ENCODE measurements at regions not wholly inside any gene's neighbourhood (a gene's known extent, or its start where the extent isn't known, plus 50 kb on each side); places are given as distances from the start of the nearest gene placed in this dataset.

- no peak for TF ChIP-seq CTCF (IDR thresholded peaks at IDR 0.05)
- TF ChIP-seq POLR2A (IDR thresholded peaks at IDR 0.05): no peak
Measured at GRCh38 chr4:136424052-136424451, 1108.2 kb downstream of the PCDH18 start.

Data from stomach (tissue), 4 donors.